Tibial nerve (tissue), 4 donors: ENCODE measurements at regions not wholly inside any gene's neighbourhood (a gene's known extent, or its start where the extent isn't known, plus 50 kb on each side); places are given as distances from the start of the nearest gene placed in this dataset.

ENCODE experiments used
- DNase-seq, 2 donors: peaks; one replicate each; pipeline ENCODE4 v3.0.0-alpha.2; 2019; ENCODE audit warnings: low spot score in 2 of 2
- H3K27ac ChIP-seq, 4 donors: fragments of 200-600 bp; sonication (generic) in 3 of 4; one replicate each; pipeline ENCODE4 v1.5.1; 2017 to 2019; ENCODE audit warnings: mild to moderate bottlenecking in 1 of 4
- H3K27me3 ChIP-seq, 2 donors: fragments of 200-600 bp; sonication (generic) in 1 of 2; one replicate each; pipeline versions ENCODE4 v1.5.1 to v1.6.0; 2017 to 2019
- H3K36me3 ChIP-seq, 3 donors: fragments of 200-600 bp; sonication (generic); one replicate each; pipeline ENCODE4 v1.5.1; 2018 to 2019
- H3K4me1 ChIP-seq, 4 donors: fragments of 200-600 bp; sonication (generic) in 3 of 4; one replicate each; pipeline ENCODE4 v1.5.1; 2017 to 2019
- H3K4me3 ChIP-seq, 4 donors: fragments of 200-600 bp; sonication (generic) in 3 of 4; one replicate each; pipeline ENCODE4 v1.5.1; 2017 to 2019; ENCODE audit warnings: mild to moderate bottlenecking in 1 of 4, moderate library complexity in 1 of 4
- H3K9me3 ChIP-seq, 4 donors: fragments of 200-600 bp; sonication (generic) in 3 of 4; one replicate each; pipeline ENCODE4 v1.5.1; 2017 to 2019
- EP300 ChIP-seq, 2 donors: sonication (generic); formaldehyde crosslinking; IDR thresholded peaks; one replicate each; pipeline ENCODE4 v1.6.1; 2017; ENCODE audit warnings: antibody characterized with exemption in 2 of 2, mild to moderate bottlenecking in 1 of 2
- POLR2A ChIP-seq, 2 donors: fragments of 450-650 bp; IDR thresholded peaks; one replicate each; pipeline ENCODE4 v1.6.1; 2017; ENCODE audit warnings: antibody characterized with exemption in 2 of 2, mild to moderate bottlenecking in 2 of 2, moderate library complexity in 2 of 2
- WGBS, 2 donors: methylation state at CpG; one replicate each; pipeline ENCODE4 v1.1.5; 2018; 5-methylcytosine and 5-hydroxymethylcytosine counted together
- TF ChIP-seq, protein P1 (sequence below), 5 experiments: fragments of 200-600 bp in 3 of 5; fragments of 450-650 bp in 2 of 5; sonication (generic) in 3 of 5; IDR thresholded peaks; one replicate each; pipeline ENCODE4 v1.5.1; 2016 to 2019; ENCODE audit warnings: antibody characterized with exemption in 5 of 5, mild to moderate bottlenecking in 3 of 5, moderate library complexity in 2 of 5

GRCh38 chr12:91866566-91866965 is 279.1 kb downstream of the BTG1 start:
- Histone ChIP-seq H3K27ac (no peak overlapping the region), H3K9me3 (no peaks in the 10 kb centered on the region), H3K4me1 (no peaks in the 10 kb centered on the region), H3K36me3 (no peaks in the 10 kb centered on the region), H3K27me3 (no peaks in the 10 kb centered on the region), H3K4me3 (no peak overlapping the region)
- 80 to 86% methylated on average over 5 of the region's 5 CpGs for WGBS, 2 donors
- no peak for DNase-seq
- peak; percentile 38 to 47 for TF ChIP-seq EP300 (IDR thresholded peaks at IDR 0.05)
- TF ChIP-seq POLR2A (IDR thresholded peaks at IDR 0.05) = no peak

DNA sequence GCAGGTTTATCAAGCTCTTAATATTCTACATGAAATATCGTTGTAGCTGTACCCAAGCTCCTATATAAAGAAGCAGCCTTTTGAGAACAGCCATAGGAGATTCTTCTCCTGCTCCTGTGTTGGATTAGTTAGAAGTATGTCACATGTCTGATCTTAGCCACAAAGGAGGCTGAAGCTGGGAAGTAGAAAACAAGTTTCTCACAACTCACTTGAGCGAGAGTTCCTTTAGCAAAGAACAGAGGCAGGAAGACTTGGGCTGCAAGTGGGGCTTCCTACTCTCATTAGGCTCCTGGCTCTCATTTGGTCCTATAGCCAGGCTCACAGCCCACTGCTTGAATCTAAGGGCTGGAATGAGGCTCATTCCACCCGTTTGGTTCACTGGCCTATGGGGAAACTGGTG is 281.9 kb downstream of the BTG1 start:
- H3K4me3 ChIP-seq = no peak overlapping the region

GRCh38 chr12:91861554-91861953 is 284.1 kb downstream of the BTG1 start:
- no peak overlapping the region for H3K27ac ChIP-seq
- H3K9me3 ChIP-seq = no peaks in the 10 kb centered on the region
- H3K36me3 ChIP-seq = no peaks in the 10 kb centered on the region
- DNase-seq = no peak
- H3K27me3 ChIP-seq = no peaks in the 10 kb centered on the region
- no peaks in the 10 kb centered on the region for H3K4me1 ChIP-seq
- TF ChIP-seq, protein P1, sequence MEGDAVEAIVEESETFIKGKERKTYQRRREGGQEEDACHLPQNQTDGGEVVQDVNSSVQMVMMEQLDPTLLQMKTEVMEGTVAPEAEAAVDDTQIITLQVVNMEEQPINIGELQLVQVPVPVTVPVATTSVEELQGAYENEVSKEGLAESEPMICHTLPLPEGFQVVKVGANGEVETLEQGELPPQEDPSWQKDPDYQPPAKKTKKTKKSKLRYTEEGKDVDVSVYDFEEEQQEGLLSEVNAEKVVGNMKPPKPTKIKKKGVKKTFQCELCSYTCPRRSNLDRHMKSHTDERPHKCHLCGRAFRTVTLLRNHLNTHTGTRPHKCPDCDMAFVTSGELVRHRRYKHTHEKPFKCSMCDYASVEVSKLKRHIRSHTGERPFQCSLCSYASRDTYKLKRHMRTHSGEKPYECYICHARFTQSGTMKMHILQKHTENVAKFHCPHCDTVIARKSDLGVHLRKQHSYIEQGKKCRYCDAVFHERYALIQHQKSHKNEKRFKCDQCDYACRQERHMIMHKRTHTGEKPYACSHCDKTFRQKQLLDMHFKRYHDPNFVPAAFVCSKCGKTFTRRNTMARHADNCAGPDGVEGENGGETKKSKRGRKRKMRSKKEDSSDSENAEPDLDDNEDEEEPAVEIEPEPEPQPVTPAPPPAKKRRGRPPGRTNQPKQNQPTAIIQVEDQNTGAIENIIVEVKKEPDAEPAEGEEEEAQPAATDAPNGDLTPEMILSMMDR (IDR thresholded peaks at IDR 0.05) = no peak
- TF ChIP-seq EP300 (IDR thresholded peaks at IDR 0.05) (no peak), POLR2A (IDR thresholded peaks at IDR 0.05) (no peak)
- WGBS, 2 donors = 96 to 97% methylated on average over 1 of the region's 1 CpG
- no peak overlapping the region for H3K4me3 ChIP-seq

More for the DNA sequence above, 281.9 kb downstream of the BTG1 start:
- H3K9me3 ChIP-seq = no peaks in the 10 kb centered on the region
- WGBS, 2 donors = 76 to 90% methylated on average over 3 of the region's 3 CpGs
- no peaks in the 10 kb centered on the region for H3K36me3 ChIP-seq
- TF ChIP-seq EP300 (IDR thresholded peaks at IDR 0.05) = no peak
- TF ChIP-seq, protein P1 (IDR thresholded peaks at IDR 0.05) = no peak
- TF ChIP-seq POLR2A (IDR thresholded peaks at IDR 0.05) = no peak
- H3K27ac ChIP-seq = no peak overlapping the region
- H3K27me3 ChIP-seq = no peaks in the 10 kb centered on the region
- H3K4me1 ChIP-seq = no peaks in the 10 kb centered on the region
- DNase-seq = no peak

GRCh38 chr12:91859347-91859746 is 286.3 kb downstream of the BTG1 start:
- DNase-seq = no peak
- peaks cover 0 to 12% (median 4%) of the 10 kb centered on the region in 4 donors for H3K4me1 ChIP-seq
- TF ChIP-seq EP300 (IDR thresholded peaks at IDR 0.05) (no peak), POLR2A (IDR thresholded peaks at IDR 0.05) (no peak)
- TF ChIP-seq, protein P1 (IDR thresholded peaks at IDR 0.05) = no peak
- no peak overlapping the region for H3K27ac ChIP-seq
- no peaks in the 10 kb centered on the region for H3K36me3 ChIP-seq
- no peak overlapping the region for H3K4me3 ChIP-seq
- H3K9me3 ChIP-seq = no peaks in the 10 kb centered on the region
- no peaks in the 10 kb centered on the region for H3K27me3 ChIP-seq
- 93 to 95% methylated on average over 2 of the region's 2 CpGs for WGBS, 2 donors

DNA sequence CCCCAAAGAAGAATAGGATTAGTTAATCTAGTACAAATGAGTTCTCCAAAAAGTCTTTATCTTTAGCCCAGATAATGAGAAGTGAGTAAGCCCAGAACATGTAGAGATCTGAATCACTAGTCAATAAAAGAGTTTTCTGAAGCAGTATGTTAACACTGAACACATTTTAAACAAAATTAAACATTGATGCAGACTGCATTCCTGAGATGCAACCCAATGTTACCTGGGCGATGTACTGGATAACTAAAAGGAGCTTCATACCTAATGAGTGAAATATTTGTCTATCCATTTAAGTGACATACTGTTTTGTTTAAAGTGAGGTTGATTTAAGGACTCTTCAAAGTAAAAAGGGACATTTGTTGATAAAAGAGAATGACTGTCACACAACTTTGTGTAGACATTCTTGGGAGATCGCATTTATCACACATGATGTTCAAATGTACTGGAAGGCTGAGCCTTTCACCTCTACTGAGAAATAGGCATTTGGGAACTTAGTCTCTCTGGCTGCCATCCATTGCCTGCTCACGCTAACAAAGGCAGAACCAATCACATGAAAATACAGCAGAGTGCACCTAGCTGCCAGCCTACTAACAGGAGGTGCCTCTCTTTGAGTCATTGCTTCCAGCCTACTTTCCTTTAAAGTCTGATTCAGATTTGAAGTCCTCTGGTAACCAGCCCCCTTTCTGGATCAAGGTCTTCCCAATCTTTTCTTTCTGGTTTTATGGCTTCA is 287.7 kb downstream of the BTG1 start:
- 93 to 97% methylated on average over 3 of the region's 3 CpGs for WGBS, 2 donors
- TF ChIP-seq EP300 (IDR thresholded peaks at IDR 0.05) (no peak), POLR2A (IDR thresholded peaks at IDR 0.05) (no peak)
- TF ChIP-seq, protein P1 (IDR thresholded peaks at IDR 0.05) = no peak
- Histone ChIP-seq H3K4me1 (peaks cover 0 to 26% (median 7%) of the 10 kb centered on the region in 4 donors), H3K4me3 (no peak overlapping the region), H3K9me3 (no peaks in the 10 kb centered on the region), H3K27ac (no peak overlapping the region), H3K36me3 (no peaks in the 10 kb centered on the region), H3K27me3 (no peaks in the 10 kb centered on the region)
- no peak for DNase-seq
